Stomach (tissue), 4 donors: ENCODE measurements at regions not wholly inside any gene's neighbourhood (a gene's known extent, or its start where the extent isn't known, plus 50 kb on each side); places are given as distances from the start of the nearest gene placed in this dataset.

ENCODE experiments used
- CTCF ChIP-seq, 7 experiments: fragments of 450-650 bp in 4 of 7; fragments of 200-600 bp in 3 of 7; sonication (generic) in 3 of 7; IDR thresholded peaks; one replicate each; pipeline ENCODE4 v1.5.1; 2016 to 2019; ENCODE audit warnings: antibody characterized with exemption in 7 of 7, control low read depth in 2 of 7, mild to moderate bottlenecking in 1 of 7
- EP300 ChIP-seq: sonication (generic); formaldehyde crosslinking; IDR thresholded peaks from one replicate; pipeline ENCODE4 v1.6.1; 2017; ENCODE audit warnings: antibody characterized with exemption
- POLR2A ChIP-seq, 4 donors: fragments of 450-650 bp; IDR thresholded peaks; one replicate each; pipeline ENCODE4 v1.6.1; 2016; ENCODE audit warnings: antibody characterized with exemption in 4 of 4, control low read depth in 2 of 4, mild to moderate bottlenecking in 1 of 4, moderate library complexity in 1 of 4
- POLR2AphosphoS5 ChIP-seq, 3 donors: sonication (generic); formaldehyde crosslinking; IDR thresholded peaks; one replicate each; pipeline ENCODE4 v1.6.1; 2016; ENCODE audit warnings: antibody characterized with exemption in 3 of 3

- no peak for TF ChIP-seq CTCF (IDR thresholded peaks at IDR 0.05)
- TF ChIP-seq POLR2A (IDR thresholded peaks at IDR 0.05), result no peak
- TF ChIP-seq POLR2AphosphoS5 (IDR thresholded peaks at IDR 0.05), result no peak
- no peak for TF ChIP-seq EP300
Observed at GRCh38 chr2:226351711-226352110, 447.9 kb downstream of the IRS1 start.
